A549 (cell line): ENCODE measurements at regions not wholly inside any gene's neighbourhood (a gene's known extent, or its start where the extent isn't known, plus 50 kb on each side); places are given as distances from the start of the nearest gene placed in this dataset.

Source experiments
- CBX2 ChIP-seq: fragments of 200-600 bp; sonication (generic); IDR thresholded peaks from 2 replicates; pipeline ENCODE4 v1.6.1; 2016; ENCODE audit warnings: low read depth, mild to moderate bottlenecking, borderline replicate concordance
- CBX8 ChIP-seq: fragments of 200-600 bp; sonication (generic); IDR thresholded peaks from 2 replicates; pipeline ENCODE4 v1.6.1; 2016
- CEBPB ChIP-seq, 2 experiments: fragments of >200 bp in 1 of 2; sonication (Bioruptor Twin) in 1 of 2; formaldehyde crosslinking in 1 of 2; IDR thresholded peaks; 2 replicates each; pipeline ENCODE4 v1.6.1; 2012 to 2016
- CHD2 ChIP-seq: fragments of 150-350 bp; IDR thresholded peaks from 2 replicates; pipeline ENCODE4 v1.6.1; 2014; ENCODE audit warnings: low read length; ENCODE audit not compliant: partially characterized antibody
- CTCF ChIP-seq: fragments of >200 bp; sonication (Bioruptor Twin); formaldehyde crosslinking; IDR thresholded peaks from 3 replicates; pipeline ENCODE4 v1.5.1; 2016
- HOXA7 ChIP-seq: fragments of 250-450 bp; sonication (Bioruptor Pico); IDR thresholded peaks from 2 replicates; pipeline ENCODE4 v1.5.0; 2020; ENCODE audit warnings: mild to moderate bottlenecking, moderate library complexity
- HOXB5 ChIP-seq: fragments of 250-450 bp; sonication (Bioruptor Pico); IDR thresholded peaks from 2 replicates; pipeline ENCODE4 v1.5.0; 2020; ENCODE audit warnings: mild to moderate bottlenecking, moderate library complexity
- MAZ ChIP-seq: fragments of 150-350 bp; IDR thresholded peaks from 2 replicates; pipeline ENCODE4 v1.6.1; 2014; ENCODE audit warnings: antibody characterized with exemption, low read depth, low read length, borderline replicate concordance
- NFE2L2 ChIP-seq: fragments of 150-350 bp; conservative IDR thresholded peaks from 2 replicates; pipeline ENCODE4 v1.6.1; 2014; ENCODE audit warnings: low read length
- NR3C1 ChIP-seq: fragments of >200 bp; sonication (Bioruptor Twin); formaldehyde crosslinking; IDR thresholded peaks from 3 replicates; pipeline ENCODE4 v1.6.1; 2017
- POLR2A ChIP-seq: IDR thresholded peaks from 2 replicates; pipeline ENCODE4 v1.6.1; 2012; ENCODE audit warnings: mild to moderate bottlenecking, low read length
- RFX5 ChIP-seq: fragments of 450-650 bp; IDR thresholded peaks from 2 replicates; pipeline ENCODE4 v1.7.1; 2014; ENCODE audit warnings: antibody characterized with exemption, mild to moderate bottlenecking, moderate library complexity
- ZFP36 ChIP-seq: fragments of 450-650 bp; IDR thresholded peaks from 2 replicates; pipeline ENCODE4 v1.6.1; 2014; ENCODE audit warnings: borderline replicate concordance; ENCODE audit not compliant: partially characterized antibody
- TF ChIP-seq, protein P1 (sequence below): fragments of 200-600 bp; sonication (generic); IDR thresholded peaks from 2 replicates; pipeline ENCODE4 v1.6.1; 2016; ENCODE audit warnings: antibody characterized with exemption, mild to moderate bottlenecking, moderate library complexity

- no peak for TF ChIP-seq CTCF
- TF ChIP-seq CBX2 = no peak
- no peak for TF ChIP-seq HOXA7 (CRISPR knock-in tag)
- no peak for TF ChIP-seq RFX5
- TF ChIP-seq CEBPB (IDR thresholded peaks at IDR 0.05) = no peak
- TF ChIP-seq, protein P1, sequence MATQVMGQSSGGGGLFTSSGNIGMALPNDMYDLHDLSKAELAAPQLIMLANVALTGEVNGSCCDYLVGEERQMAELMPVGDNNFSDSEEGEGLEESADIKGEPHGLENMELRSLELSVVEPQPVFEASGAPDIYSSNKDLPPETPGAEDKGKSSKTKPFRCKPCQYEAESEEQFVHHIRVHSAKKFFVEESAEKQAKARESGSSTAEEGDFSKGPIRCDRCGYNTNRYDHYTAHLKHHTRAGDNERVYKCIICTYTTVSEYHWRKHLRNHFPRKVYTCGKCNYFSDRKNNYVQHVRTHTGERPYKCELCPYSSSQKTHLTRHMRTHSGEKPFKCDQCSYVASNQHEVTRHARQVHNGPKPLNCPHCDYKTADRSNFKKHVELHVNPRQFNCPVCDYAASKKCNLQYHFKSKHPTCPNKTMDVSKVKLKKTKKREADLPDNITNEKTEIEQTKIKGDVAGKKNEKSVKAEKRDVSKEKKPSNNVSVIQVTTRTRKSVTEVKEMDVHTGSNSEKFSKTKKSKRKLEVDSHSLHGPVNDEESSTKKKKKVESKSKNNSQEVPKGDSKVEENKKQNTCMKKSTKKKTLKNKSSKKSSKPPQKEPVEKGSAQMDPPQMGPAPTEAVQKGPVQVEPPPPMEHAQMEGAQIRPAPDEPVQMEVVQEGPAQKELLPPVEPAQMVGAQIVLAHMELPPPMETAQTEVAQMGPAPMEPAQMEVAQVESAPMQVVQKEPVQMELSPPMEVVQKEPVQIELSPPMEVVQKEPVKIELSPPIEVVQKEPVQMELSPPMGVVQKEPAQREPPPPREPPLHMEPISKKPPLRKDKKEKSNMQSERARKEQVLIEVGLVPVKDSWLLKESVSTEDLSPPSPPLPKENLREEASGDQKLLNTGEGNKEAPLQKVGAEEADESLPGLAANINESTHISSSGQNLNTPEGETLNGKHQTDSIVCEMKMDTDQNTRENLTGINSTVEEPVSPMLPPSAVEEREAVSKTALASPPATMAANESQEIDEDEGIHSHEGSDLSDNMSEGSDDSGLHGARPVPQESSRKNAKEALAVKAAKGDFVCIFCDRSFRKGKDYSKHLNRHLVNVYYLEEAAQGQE = no peak
- TF ChIP-seq MAZ = no peak
- no peak for TF ChIP-seq HOXB5 (CRISPR knock-in tag)
- no peak for TF ChIP-seq POLR2A
- no peak for TF ChIP-seq ZFP36
- no peak for TF ChIP-seq CHD2
- TF ChIP-seq CBX8 = no peak
- no peak for TF ChIP-seq NR3C1
- no peak for TF ChIP-seq NFE2L2
Measured at GRCh38 chr2:10208736-10209135, 86.2 kb downstream of the RRM2 start.
